B cell (primary cell): ENCODE measurements at regions not wholly inside any gene's neighbourhood (a gene's known extent, or its start where the extent isn't known, plus 50 kb on each side); places are given as distances from the start of the nearest gene placed in this dataset.

Experiments
- ATAC-seq: fragments of 200-7000 bp; cut with Tn5 transposase; one replicate; pipeline ENCODE4 v1.10.0; 2021; ENCODE audit warnings: low read depth, mild to moderate bottlenecking, moderate number of reproducible peaks, moderate library complexity
- CTCF ChIA-PET: fragments of 350-600 bp; sonication (Branson Sonifier 250); formaldehyde crosslinking; loops from one replicate; lab custom pipeline; 2021; ENCODE audit warnings: antibody characterized with exemption, inconsistent platforms; lab: Charles Lee
- POLR2A ChIA-PET: fragments of 350-600 bp; sonication (Branson Sonifier 250); formaldehyde crosslinking; loops from one replicate; lab custom pipeline; 2021; ENCODE audit warnings: antibody characterized with exemption; lab: Charles Lee
- DNase-seq: peaks from one replicate; pipeline ENCODE4 v3.0.0; 2013
- H2AFZ ChIP-seq: 2 replicates; pipeline ENCODE4 v1.6.1; 2012; ENCODE audit warnings: mild to moderate bottlenecking, low read depth, low read length; ENCODE audit not compliant: insufficient read depth, poor library complexity, severe bottlenecking
- H3K27ac ChIP-seq, 2 donors: 1 replicate in 1 of 2; 2 replicates in 1 of 2; pipeline ENCODE4 v1.5.1; 2012 to 2013; ENCODE audit warnings: low read length in 2 of 2, mild to moderate bottlenecking in 2 of 2, moderate library complexity in 1 of 2
- H3K27me3 ChIP-seq, 4 experiments: fragments of 200-600 bp in 1 of 4; sonication (generic) in 1 of 4; replicated peaks in 1 of 4; 1 replicate in 2 of 4; 2 replicates in 2 of 4; pipeline versions ENCODE4 v1.6.1 to v1.7.0; 2013 to 2016; ENCODE audit warnings: low read length in 3 of 4, mild to moderate bottlenecking in 2 of 4, mixed read lengths in 1 of 4, moderate library complexity in 1 of 4; ENCODE audit not compliant: insufficient read depth in 4 of 4, control insufficient read depth in 3 of 4; ENCODE audit errors: control extremely low read depth in 1 of 4
- H3K36me3 ChIP-seq, 2 experiments: replicated peaks in 1 of 2; 1 replicate in 1 of 2; 2 replicates in 1 of 2; pipeline versions ENCODE4 v1.6.1 to v1.7.1; 2013; ENCODE audit warnings: low read length in 1 of 2; ENCODE audit not compliant: insufficient read depth in 2 of 2, control insufficient read depth in 1 of 2; ENCODE audit errors: control extremely low read depth in 1 of 2, extremely low read depth in 1 of 2
- H3K4me1 ChIP-seq, 2 donors: fragments of 200-600 bp in 1 of 2; sonication (generic) in 1 of 2; 1 replicate in 1 of 2; 2 replicates in 1 of 2; pipeline versions ENCODE4 v1.5.1 to v1.6.1; 2013 to 2017; ENCODE audit warnings: low read length in 2 of 2; ENCODE audit not compliant: control insufficient read depth in 2 of 2, insufficient read depth in 2 of 2
- H3K4me2 ChIP-seq: replicated peaks from 2 replicates; pipeline ENCODE3; 2012; ENCODE audit warnings: mild to moderate bottlenecking, low read depth, low read length; ENCODE audit not compliant: poor library complexity, severe bottlenecking
- H3K4me3 ChIP-seq, 5 experiments: fragments of 200-600 bp in 1 of 5; sonication (generic) in 1 of 5; 1 replicate in 3 of 5; 2 replicates in 2 of 5; pipeline versions ENCODE4 v1.5.1 to v1.7.0; 2011 to 2016; ENCODE audit warnings: low read length in 4 of 5, mild to moderate bottlenecking in 4 of 5, low read depth in 2 of 5, control low read depth in 1 of 5, moderate library complexity in 1 of 5; ENCODE audit not compliant: insufficient read depth in 1 of 5; ENCODE audit errors: control extremely low read depth in 1 of 5, extremely low read depth in 1 of 5
- H3K79me2 ChIP-seq: fragments of 200-600 bp; sonication (generic); one replicate; pipeline ENCODE4 v1.6.0; 2016; ENCODE audit warnings: low read length; ENCODE audit not compliant: control insufficient read depth, insufficient read depth
- H3K9ac ChIP-seq: fragments of 200-600 bp; sonication (generic); 2 replicates; pipeline ENCODE4 v1.6.1; 2017; ENCODE audit warnings: mild to moderate bottlenecking, low read length, moderate library complexity
- H3K9me3 ChIP-seq, 3 donors: one replicate each; pipeline versions ENCODE4 v1.6.1 to v1.7.1; 2013; ENCODE audit warnings: low read length in 2 of 3; ENCODE audit not compliant: control insufficient read depth in 2 of 3, insufficient read depth in 1 of 3; ENCODE audit errors: control extremely low read depth in 1 of 3
- H4K20me1 ChIP-seq: 2 replicates; pipeline ENCODE4 v1.6.0; 2012; ENCODE audit warnings: mild to moderate bottlenecking, low read length; ENCODE audit not compliant: insufficient read depth, control insufficient read depth, poor library complexity, severe bottlenecking
- H3K27ac Mint-ChIP-seq: one replicate; pipeline ENCODE4 v1.8.0; 2021; ENCODE audit warnings: mixed read lengths
- H3K27me3 Mint-ChIP-seq: one replicate; pipeline ENCODE4 v1.8.0; 2021; ENCODE audit warnings: mixed read lengths
- H3K4me1 Mint-ChIP-seq: one replicate; pipeline ENCODE4 v1.8.0; 2021; ENCODE audit warnings: mixed read lengths
- H3K4me3 Mint-ChIP-seq: one replicate; pipeline ENCODE4 v1.8.0; 2021; ENCODE audit warnings: mixed read lengths
- H3K9me3 Mint-ChIP-seq: one replicate; pipeline ENCODE4 v1.8.0; 2022; ENCODE audit warnings: mixed read lengths; ENCODE audit not compliant: insufficient read depth
- EZH2 ChIP-seq: IDR thresholded peaks from 2 replicates; pipeline ENCODE4 v1.6.1; 2012; ENCODE audit warnings: borderline replicate concordance, low read depth, mild to moderate bottlenecking, moderate library complexity, low read length; ENCODE audit not compliant: insufficient read depth, poor library complexity, severe bottlenecking
- WGBS: methylation state at CpG from one replicate; pipeline ENCODE4 v1.1.5; 2013; ENCODE audit warnings: missing lambda C conversion rate; ENCODE audit not compliant: insufficient coverage; 5-methylcytosine and 5-hydroxymethylcytosine counted together
- intact Hi-C: fragments of 100-400 bp; cut with micrococcal nuclease; formaldehyde crosslinking; loops from one replicate; pipeline ENCODE4 v1.10.0; 2022
- TF ChIP-seq, protein P1 (sequence below): fragments of 200-600 bp; IDR thresholded peaks from one replicate; pipeline ENCODE4 v1.8.0; 2022; ENCODE audit warnings: antibody characterized with exemption, mild to moderate bottlenecking

DNA sequence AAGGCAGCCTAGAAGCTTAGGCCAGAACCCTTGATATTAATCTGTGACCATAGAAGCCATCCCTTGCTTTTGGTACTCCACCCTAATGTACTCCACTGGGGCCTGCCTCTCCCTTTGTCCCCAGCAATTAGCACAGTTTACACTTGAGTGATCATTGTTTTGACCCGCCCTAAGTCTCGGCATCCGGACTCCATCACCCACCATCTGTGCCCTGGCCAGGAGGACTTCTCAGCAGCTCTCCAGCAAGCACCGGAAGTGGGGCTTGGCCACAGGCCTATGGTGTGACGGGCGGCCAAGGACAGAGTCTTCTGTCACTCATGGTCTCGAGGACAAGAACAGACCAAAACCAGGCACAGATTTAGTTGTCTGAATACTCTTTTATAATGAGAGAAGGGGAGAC lies 126.5 kb upstream of the NTF3 start:
- CTCF ChIA-PET: no interaction called here
- H3K4me3 Mint-ChIP-seq: no peak overlapping the region

DNA sequence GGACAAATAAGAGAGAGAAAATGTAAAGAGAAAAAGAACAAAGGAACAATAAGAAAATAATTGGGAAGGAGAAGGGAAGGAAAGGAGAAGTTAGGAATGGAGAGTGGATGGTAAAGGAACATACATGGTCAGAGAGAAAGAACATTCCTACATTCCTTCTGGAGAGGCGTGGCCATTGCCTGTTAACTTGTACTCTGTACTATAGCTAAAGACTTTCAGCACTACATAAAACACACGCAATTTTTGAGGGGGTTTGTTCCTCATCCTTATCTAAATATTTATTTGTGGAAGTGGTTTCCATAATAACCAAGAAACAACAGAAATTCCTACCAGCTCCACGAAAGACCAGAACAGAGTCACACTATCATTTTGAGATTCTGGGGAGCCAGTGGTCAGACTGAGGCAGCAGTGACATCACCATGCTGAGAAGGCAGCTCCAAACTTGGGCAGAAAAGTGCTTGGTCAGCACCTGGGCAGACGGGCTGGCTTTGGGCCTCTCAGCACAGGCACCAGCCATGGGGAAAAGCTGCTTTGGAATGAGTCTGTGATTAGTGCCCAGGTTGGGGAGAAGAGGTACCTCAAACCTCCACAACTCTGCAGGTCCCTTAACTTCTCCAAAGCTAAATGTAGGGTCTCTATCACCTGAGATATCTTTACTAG lies 125.9 kb upstream of the NTF3 start:
- H3K9me3 Mint-ChIP-seq: no peaks in the 10 kb centered on the region
- H3K27ac ChIP-seq: no peak overlapping the region
- DNase-seq (no peak), ATAC-seq (no peak)
- H2AFZ ChIP-seq: no peak overlapping the region
- H3K27me3 ChIP-seq: peaks cover 0 to 6% (median 1%) of the 10 kb centered on the region in 4 experiments
- no peaks in the 10 kb centered on the region for H3K4me1 ChIP-seq
- H3K27ac Mint-ChIP-seq: no peak overlapping the region
- no peak overlapping the region for H3K9ac ChIP-seq
- intact Hi-C loops: no loop called here
- no peak overlapping the region for H3K4me2 ChIP-seq
- no peak for TF ChIP-seq EZH2
- TF ChIP-seq, protein P1, sequence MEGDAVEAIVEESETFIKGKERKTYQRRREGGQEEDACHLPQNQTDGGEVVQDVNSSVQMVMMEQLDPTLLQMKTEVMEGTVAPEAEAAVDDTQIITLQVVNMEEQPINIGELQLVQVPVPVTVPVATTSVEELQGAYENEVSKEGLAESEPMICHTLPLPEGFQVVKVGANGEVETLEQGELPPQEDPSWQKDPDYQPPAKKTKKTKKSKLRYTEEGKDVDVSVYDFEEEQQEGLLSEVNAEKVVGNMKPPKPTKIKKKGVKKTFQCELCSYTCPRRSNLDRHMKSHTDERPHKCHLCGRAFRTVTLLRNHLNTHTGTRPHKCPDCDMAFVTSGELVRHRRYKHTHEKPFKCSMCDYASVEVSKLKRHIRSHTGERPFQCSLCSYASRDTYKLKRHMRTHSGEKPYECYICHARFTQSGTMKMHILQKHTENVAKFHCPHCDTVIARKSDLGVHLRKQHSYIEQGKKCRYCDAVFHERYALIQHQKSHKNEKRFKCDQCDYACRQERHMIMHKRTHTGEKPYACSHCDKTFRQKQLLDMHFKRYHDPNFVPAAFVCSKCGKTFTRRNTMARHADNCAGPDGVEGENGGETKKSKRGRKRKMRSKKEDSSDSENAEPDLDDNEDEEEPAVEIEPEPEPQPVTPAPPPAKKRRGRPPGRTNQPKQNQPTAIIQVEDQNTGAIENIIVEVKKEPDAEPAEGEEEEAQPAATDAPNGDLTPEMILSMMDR: no peak
- no peak overlapping the region for H3K4me3 ChIP-seq
- H4K20me1 ChIP-seq: no peaks in the 10 kb centered on the region
- no peaks in the 10 kb centered on the region for H3K36me3 ChIP-seq
- CTCF ChIA-PET: no interaction called here
- peaks cover 15% of the 10 kb centered on the region for H3K27me3 Mint-ChIP-seq
- WGBS: 88% methylated on average over 1 of the region's 4 CpGs
- H3K4me1 Mint-ChIP-seq: no peaks in the 10 kb centered on the region
- no peaks in the 10 kb centered on the region for H3K9me3 ChIP-seq
- no peak overlapping the region for H3K4me3 Mint-ChIP-seq
- POLR2A ChIA-PET: no interaction called here
- no peaks in the 10 kb centered on the region for H3K79me2 ChIP-seq

More for the DNA sequence above, 126.5 kb upstream of the NTF3 start:
- H3K4me1 ChIP-seq: no peaks in the 10 kb centered on the region
- no peak overlapping the region for H3K27ac ChIP-seq
- WGBS: 92% methylated on average over 4 of the region's 7 CpGs
- no peaks in the 10 kb centered on the region for H3K36me3 ChIP-seq
- no peak overlapping the region for H3K27ac Mint-ChIP-seq
- DNase-seq (no peak), ATAC-seq (no peak)
- H3K27me3 ChIP-seq: peaks cover 0 to 6% (median 1%) of the 10 kb centered on the region in 4 experiments
- TF ChIP-seq, protein P1: no peak
- H3K27me3 Mint-ChIP-seq: peaks cover 15% of the 10 kb centered on the region
- POLR2A ChIA-PET: no interaction called here
- H3K4me1 Mint-ChIP-seq: no peaks in the 10 kb centered on the region
- no peaks in the 10 kb centered on the region for H3K9me3 ChIP-seq
- no peak overlapping the region for H2AFZ ChIP-seq
- H3K4me2 ChIP-seq: no peak overlapping the region
- no peaks in the 10 kb centered on the region for H4K20me1 ChIP-seq
- no peak overlapping the region for H3K9ac ChIP-seq
- H3K79me2 ChIP-seq: no peaks in the 10 kb centered on the region
- H3K4me3 ChIP-seq: no peak overlapping the region
- H3K9me3 Mint-ChIP-seq: no peaks in the 10 kb centered on the region
- intact Hi-C loops: no loop called here
